T-helper 2 cell treated with Interferon-gamma antibody and Interleukin-4, amounts not matched to agents 5 μg/mL and 100 μg/mL, for 36 hours (primary cell): ENCODE measurements at regions not wholly inside any gene's neighbourhood (a gene's known extent, or its start where the extent isn't known, plus 50 kb on each side); places are given as distances from the start of the nearest gene placed in this dataset.

Experiments
- DNase-seq: peaks from one replicate; pipeline ENCODE4 v3.0.0; 2021; ENCODE audit warnings: low spot score
- H3K27ac Mint-ChIP-seq: one replicate; pipeline ENCODE4 v1.8.0; 2021; ENCODE audit warnings: mild to moderate bottlenecking, mixed read lengths
- H3K27me3 Mint-ChIP-seq: one replicate; pipeline ENCODE4 v1.8.0; 2021; ENCODE audit warnings: low read depth, mixed read lengths
- H3K36me3 Mint-ChIP-seq: one replicate; pipeline ENCODE4 v1.8.0; 2021; ENCODE audit warnings: low read depth, mixed read lengths
- H3K4me1 Mint-ChIP-seq: one replicate; pipeline ENCODE4 v1.8.0; 2021; ENCODE audit warnings: low read depth, mixed read lengths
- H3K4me3 Mint-ChIP-seq: one replicate; pipeline ENCODE4 v1.8.0; 2022; ENCODE audit warnings: mild to moderate bottlenecking, moderate library complexity, mixed read lengths
- H3K9me3 Mint-ChIP-seq: one replicate; pipeline ENCODE4 v1.8.0; 2021; ENCODE audit warnings: mixed read lengths

DNA sequence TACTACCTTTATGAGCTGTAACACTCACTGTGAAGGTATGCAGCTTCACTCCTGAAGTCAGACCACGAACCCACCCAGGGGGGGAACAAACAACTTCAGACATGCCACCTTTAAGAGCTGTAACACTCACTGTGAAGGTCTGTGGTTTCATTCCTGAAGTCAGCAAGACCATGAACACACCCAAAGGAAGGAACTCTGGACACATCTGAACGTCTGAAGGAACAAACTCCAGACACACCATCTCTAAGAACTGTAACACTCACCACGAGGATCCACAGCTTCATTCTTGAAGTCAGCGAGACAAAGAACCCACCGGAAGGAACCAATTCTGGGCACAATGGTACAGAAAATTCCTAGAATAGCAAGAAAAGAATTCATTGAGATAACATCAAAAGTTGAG lies 1796.5 kb upstream of the MIR17HG start:
- DNase-seq, result no peak

DNA sequence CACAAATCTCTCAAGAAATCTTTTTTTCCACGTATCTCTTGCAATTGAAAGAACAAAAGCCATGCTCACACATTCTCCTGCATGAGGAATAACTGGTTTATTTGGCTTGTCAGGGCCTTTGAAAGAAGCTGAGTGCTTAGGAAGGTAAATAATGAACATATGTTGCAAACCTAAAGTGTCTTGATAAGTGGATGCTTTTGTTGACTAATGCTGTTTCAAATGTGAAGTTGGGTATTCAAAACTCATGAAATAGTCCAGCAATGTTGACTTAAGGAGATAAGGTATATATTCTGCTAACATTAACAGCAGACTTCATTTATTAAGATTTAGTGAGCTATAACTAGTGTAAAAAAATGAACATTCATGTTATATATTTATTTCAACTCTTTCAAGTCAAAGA lies 1792.7 kb upstream of the MIR17HG start:
- Mint-ChIP-seq H3K27me3 (no peaks in the 10 kb centered on the region), H3K4me3 (no peak overlapping the region), H3K9me3 (peaks cover 16% of the 10 kb centered on the region), H3K27ac (no peak overlapping the region), H3K4me1 (no peaks in the 10 kb centered on the region), H3K36me3 (no peaks in the 10 kb centered on the region)
- no peak for DNase-seq

More for the DNA sequence above, 1796.5 kb upstream of the MIR17HG start:
- H3K27ac Mint-ChIP-seq, result no peak overlapping the region
- no peaks in the 10 kb centered on the region for H3K27me3 Mint-ChIP-seq
- H3K36me3 Mint-ChIP-seq, result no peaks in the 10 kb centered on the region
- no peaks in the 10 kb centered on the region for H3K4me1 Mint-ChIP-seq
- H3K4me3 Mint-ChIP-seq, result no peak overlapping the region
- peaks cover 18% of the 10 kb centered on the region for H3K9me3 Mint-ChIP-seq

DNA sequence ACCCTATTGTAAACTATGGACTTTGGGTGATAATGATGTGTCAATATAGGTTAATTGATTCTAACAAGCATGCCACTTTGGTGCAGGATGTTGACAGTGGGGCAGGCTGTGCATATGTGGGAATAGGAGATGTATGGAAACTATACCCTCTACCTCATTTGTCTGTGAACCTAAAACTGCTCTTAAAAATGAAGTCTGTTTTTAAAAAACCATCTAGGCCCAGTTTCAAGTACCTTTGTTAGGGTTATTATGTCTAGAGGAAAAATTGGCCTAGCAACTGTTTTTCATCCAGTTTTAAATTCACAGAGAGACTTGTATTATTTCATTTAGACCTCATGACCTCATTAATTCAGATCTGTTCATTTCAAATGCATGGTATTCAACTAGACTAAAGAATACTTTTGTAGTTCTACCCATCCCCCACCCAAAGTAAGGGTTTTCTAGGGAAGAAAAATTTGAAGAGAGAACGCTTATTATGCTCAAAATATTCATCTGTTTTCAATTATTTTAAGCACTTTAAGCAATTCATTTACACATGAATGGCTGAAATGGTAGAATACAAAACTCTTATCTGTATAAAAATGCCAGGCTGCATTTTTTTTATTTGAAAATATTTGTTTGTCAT lies 1781.9 kb upstream of the MIR17HG start:
- Mint-ChIP-seq H3K36me3 (no peaks in the 10 kb centered on the region), H3K27me3 (no peaks in the 10 kb centered on the region), H3K27ac (no peak overlapping the region), H3K4me1 (no peaks in the 10 kb centered on the region), H3K9me3 (peaks cover 17% of the 10 kb centered on the region), H3K4me3 (no peak overlapping the region)
- no peak for DNase-seq

DNA sequence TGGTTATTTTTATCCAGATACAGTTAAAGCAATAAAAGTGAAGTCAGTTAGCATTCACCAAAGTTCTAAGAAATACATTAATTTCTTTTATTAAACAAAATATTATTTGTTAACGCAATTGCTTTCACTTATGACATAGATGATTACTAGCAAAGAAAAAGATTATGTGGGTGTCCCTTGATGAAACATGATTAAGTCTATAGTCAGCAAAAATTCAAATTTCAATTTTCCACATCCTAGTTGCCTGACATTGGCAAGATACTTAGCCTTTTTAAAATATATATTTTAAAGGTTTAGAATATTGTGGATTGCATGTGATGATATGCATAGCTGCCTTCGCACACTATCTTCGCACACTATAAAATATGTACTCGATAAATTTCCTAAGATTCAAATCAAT lies 1780.5 kb upstream of the MIR17HG start:
- Mint-ChIP-seq H3K4me1 (no peaks in the 10 kb centered on the region), H3K27ac (no peak overlapping the region), H3K27me3 (no peaks in the 10 kb centered on the region), H3K9me3 (peaks cover 20% of the 10 kb centered on the region), H3K4me3 (no peak overlapping the region), H3K36me3 (no peaks in the 10 kb centered on the region)
- no peak for DNase-seq

DNA sequence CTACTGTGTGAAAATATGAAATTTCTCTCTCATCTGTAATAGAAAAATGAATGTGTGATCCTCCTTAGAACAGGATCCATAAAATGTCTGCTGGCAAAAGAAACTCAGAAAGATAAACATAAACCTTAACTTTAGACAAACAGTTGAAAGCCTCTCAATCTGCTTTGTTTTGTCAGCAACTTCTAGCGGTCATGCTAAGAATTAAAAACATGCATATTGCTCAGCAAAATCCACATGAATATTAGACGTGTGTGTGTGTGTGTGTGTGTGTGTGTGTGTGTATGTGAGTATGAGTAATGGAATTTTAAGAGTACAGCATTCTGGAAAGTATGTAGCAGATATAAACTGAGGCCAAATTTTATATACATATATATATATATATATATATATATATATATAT lies 1779.2 kb upstream of the MIR17HG start:
- H3K27me3 Mint-ChIP-seq, result no peaks in the 10 kb centered on the region
- no peak overlapping the region for H3K4me3 Mint-ChIP-seq
- no peak for DNase-seq
- H3K4me1 Mint-ChIP-seq, result no peaks in the 10 kb centered on the region
- no peaks in the 10 kb centered on the region for H3K36me3 Mint-ChIP-seq
- peaks cover 20% of the 10 kb centered on the region for H3K9me3 Mint-ChIP-seq
- H3K27ac Mint-ChIP-seq, result no peak overlapping the region

DNA sequence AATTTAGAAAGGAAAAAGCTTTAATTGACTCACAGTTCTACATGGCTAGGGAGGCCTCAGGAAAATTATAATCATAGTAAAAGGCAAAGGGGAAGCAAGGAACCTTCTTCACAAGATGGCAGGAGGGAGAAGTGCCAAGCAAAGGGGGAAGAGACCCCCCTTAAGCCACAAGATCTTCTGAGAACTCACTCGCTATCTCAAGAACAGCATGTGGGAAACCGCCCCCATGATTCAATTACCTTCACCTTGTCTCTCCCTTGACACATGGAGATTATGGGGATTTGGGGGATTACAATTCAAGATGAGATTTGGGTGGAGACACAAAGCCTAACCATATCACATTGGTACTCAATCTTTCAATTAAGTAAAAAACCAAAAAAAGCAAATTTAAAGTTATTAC lies 1778.7 kb upstream of the MIR17HG start:
- peaks cover 22% of the 10 kb centered on the region for H3K9me3 Mint-ChIP-seq
- H3K27me3 Mint-ChIP-seq, result no peaks in the 10 kb centered on the region
- no peaks in the 10 kb centered on the region for H3K36me3 Mint-ChIP-seq
- H3K4me1 Mint-ChIP-seq, result no peaks in the 10 kb centered on the region
- DNase-seq, result no peak
- no peak overlapping the region for H3K27ac Mint-ChIP-seq
- no peak overlapping the region for H3K4me3 Mint-ChIP-seq

DNA sequence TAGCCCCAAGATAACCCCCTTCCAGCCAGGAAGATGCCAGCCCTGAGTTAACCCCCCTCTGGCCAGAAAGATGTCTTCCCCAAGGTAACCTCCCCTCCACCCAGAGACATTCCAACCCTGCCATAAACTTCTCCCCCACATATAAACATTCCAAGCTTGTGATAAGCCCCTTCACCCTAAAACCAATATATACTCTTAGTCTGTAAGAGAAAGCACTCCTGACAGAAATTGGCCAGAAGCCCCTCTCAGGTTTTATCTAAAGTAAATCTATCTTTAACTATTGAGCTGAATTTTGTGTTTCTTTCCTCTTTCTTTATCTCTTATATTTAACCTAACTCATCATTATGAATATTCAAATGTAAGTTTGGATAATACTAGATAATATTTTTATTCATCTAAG lies 1775.8 kb upstream of the MIR17HG start:
- no peak overlapping the region for H3K4me3 Mint-ChIP-seq

DNA sequence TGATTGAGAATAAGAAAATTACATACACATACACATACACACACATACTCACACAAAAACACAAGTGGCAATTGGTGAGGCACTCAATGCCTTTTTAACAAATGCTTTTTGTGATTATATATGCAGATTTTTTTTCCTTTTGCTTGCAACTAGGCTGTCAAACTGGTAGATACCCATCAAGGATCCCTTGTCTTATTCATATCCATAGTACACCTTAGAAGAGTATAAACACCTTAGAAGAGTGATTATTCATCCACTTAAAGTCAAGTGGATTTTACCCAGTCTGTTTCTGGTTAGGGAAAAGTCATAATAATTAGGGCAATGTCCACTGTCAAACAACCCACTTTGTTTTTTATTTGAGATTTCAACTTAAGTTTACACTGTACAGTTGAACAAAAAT lies 1773.4 kb upstream of the MIR17HG start:
- H3K27me3 Mint-ChIP-seq, result no peaks in the 10 kb centered on the region
- no peaks in the 10 kb centered on the region for H3K36me3 Mint-ChIP-seq
- H3K4me3 Mint-ChIP-seq, result no peak overlapping the region
- no peak for DNase-seq
- no peak overlapping the region for H3K27ac Mint-ChIP-seq
- no peaks in the 10 kb centered on the region for H3K4me1 Mint-ChIP-seq
- H3K9me3 Mint-ChIP-seq, result peaks cover 40% of the 10 kb centered on the region

More for the DNA sequence above, 1775.8 kb upstream of the MIR17HG start:
- Mint-ChIP-seq H3K27ac (no peak overlapping the region), H3K4me1 (no peaks in the 10 kb centered on the region), H3K36me3 (no peaks in the 10 kb centered on the region), H3K9me3 (peaks cover 32% of the 10 kb centered on the region), H3K27me3 (no peaks in the 10 kb centered on the region)
- DNase-seq, result no peak

DNA sequence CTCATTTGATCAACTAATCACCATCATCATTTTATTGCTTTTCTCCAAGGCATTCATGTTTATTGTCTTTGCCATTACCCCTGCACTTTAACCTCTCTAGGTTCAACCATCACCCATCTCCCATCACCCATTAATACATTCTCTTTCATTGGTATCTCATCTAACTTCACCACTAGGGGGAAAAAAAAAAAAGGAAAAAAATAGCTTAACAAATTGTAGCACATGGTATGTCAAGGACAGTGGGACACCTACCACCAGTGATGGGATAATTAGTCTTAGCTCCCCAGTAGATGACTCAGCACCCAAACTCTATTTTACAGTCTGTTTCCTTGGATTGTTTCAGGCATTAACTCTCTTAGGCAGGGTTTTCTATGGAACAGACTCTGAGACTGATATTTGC lies 1770.2 kb upstream of the MIR17HG start:
- no peaks in the 10 kb centered on the region for H3K27me3 Mint-ChIP-seq
- peaks cover 34% of the 10 kb centered on the region for H3K9me3 Mint-ChIP-seq
- DNase-seq, result no peak
- no peaks in the 10 kb centered on the region for H3K36me3 Mint-ChIP-seq
- no peak overlapping the region for H3K27ac Mint-ChIP-seq
- no peak overlapping the region for H3K4me3 Mint-ChIP-seq
- no peaks in the 10 kb centered on the region for H3K4me1 Mint-ChIP-seq

DNA sequence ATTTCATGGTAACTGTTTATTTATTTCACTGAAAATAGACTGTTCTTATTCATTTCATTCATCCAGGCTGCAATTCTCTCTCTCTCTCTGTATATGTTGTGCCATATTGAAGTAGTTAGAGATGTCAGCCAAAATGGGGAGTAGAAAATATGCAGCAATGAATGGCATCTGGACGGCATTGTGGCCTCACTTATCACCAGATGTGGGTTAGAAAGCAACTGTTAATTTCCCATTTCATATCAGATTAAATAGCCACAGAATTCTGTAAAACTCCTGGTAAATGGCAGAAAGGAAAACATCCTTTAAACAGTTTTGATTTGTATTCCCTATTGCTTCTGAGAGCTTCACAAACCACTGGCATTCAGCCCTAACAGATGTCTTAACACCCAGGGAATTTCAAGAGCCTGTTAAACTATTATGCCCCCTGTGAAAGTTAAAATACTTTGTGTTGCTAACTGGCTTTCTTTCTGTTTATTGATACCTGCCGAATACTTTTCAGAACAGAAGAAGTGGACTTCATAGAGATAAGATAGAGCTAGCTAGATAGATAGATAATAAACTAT lies 1763.3 kb upstream of the MIR17HG start:
- Mint-ChIP-seq H3K27ac (no peak overlapping the region), H3K4me1 (no peaks in the 10 kb centered on the region), H3K27me3 (no peaks in the 10 kb centered on the region), H3K9me3 (peaks cover 18% of the 10 kb centered on the region), H3K36me3 (no peaks in the 10 kb centered on the region), H3K4me3 (no peak overlapping the region)
- no peak for DNase-seq

DNA sequence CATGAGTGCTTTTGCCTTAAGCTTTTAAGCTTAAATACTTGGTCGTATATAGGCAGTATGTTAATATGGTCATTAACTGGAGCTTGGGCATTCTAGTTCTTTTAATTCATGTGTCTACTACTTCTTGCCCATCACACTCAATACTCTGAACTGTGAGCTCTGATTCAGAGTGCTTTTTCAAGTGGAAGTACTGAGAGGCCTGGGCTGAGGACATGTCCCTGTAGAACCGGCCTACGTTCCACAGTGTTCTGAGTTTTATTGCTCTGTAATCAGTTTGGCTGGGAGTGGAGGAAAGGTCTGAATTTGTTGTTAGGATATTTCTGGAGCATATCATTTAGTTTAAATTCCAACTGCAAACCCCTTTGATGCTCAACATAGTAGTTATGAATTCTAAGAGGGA lies 1744.8 kb upstream of the MIR17HG start:
- Mint-ChIP-seq H3K4me1 (no peaks in the 10 kb centered on the region), H3K9me3 (peaks cover 35% of the 10 kb centered on the region), H3K4me3 (no peak overlapping the region), H3K27ac (no peak overlapping the region), H3K36me3 (no peaks in the 10 kb centered on the region), H3K27me3 (no peaks in the 10 kb centered on the region)
- no peak for DNase-seq

DNA sequence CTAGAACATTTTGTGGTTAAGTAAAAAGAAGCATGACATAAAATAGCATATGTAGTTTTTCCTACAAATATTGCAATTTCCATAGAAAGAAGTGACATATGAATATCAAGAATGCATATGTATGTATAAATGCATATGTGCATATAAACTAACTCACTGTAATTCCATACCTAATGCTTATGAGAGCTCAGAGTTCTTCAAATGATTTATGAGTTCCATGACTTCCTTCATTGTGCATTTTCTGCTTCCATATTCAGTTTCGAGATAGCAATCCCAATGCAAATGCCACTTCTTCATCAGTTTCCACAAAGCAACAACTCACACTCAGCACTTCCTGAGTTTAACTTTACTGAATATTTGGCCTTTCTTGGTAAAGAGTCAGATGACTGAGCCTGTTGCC lies 1744.3 kb upstream of the MIR17HG start:
- H3K27ac Mint-ChIP-seq, result no peak overlapping the region
- no peak overlapping the region for H3K4me3 Mint-ChIP-seq
- H3K27me3 Mint-ChIP-seq, result no peaks in the 10 kb centered on the region
- no peaks in the 10 kb centered on the region for H3K36me3 Mint-ChIP-seq
- no peak for DNase-seq
- no peaks in the 10 kb centered on the region for H3K4me1 Mint-ChIP-seq
- H3K9me3 Mint-ChIP-seq, result peaks cover 34% of the 10 kb centered on the region

DNA sequence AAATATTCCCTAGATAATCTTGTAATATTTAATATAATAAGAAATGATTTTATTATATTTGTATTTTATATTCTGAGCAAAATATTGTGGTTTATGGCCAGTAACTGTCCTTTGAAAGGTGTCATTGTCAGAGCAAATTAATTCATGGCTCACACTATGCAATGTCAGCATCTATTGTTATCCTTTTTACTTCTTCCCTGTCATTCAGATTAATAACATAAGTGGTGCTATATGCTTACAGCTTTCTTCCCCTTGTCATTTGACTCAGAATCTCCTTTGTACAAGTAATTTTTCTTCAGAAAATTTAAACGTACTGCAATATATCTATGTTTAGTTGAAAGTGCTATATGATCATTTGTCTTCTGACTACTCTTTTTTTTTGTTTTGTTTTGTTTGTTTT lies 1738.2 kb upstream of the MIR17HG start:
- H3K27me3 Mint-ChIP-seq, result no peaks in the 10 kb centered on the region
- H3K4me1 Mint-ChIP-seq, result no peaks in the 10 kb centered on the region
- H3K4me3 Mint-ChIP-seq, result no peak overlapping the region
- no peaks in the 10 kb centered on the region for H3K36me3 Mint-ChIP-seq
- DNase-seq, result no peak
- peaks cover 27% of the 10 kb centered on the region for H3K9me3 Mint-ChIP-seq
- no peak overlapping the region for H3K27ac Mint-ChIP-seq

DNA sequence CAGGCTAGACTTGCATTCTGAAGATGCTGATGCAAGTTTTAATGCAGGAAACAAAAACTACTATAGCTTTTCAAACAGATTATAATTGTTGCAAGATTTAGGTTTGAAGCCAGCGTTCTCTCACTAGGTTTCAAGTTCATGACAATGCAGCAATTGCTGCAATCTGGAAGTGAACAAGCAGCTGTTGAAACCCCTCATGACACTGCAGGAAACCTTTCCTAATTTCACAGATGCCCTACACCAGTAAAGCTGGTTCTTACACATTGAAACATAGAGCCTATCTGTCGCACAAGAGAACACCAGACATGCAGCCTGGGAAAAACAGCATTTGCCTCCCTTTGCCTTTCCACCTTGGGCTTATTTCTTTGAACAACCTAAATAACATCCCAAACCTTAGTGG lies 1737.2 kb upstream of the MIR17HG start:
- no peaks in the 10 kb centered on the region for H3K27me3 Mint-ChIP-seq
- H3K27ac Mint-ChIP-seq, result no peak overlapping the region
- no peak for DNase-seq
- peaks cover 20% of the 10 kb centered on the region for H3K9me3 Mint-ChIP-seq
- no peaks in the 10 kb centered on the region for H3K4me1 Mint-ChIP-seq
- no peak overlapping the region for H3K4me3 Mint-ChIP-seq
- no peaks in the 10 kb centered on the region for H3K36me3 Mint-ChIP-seq

DNA sequence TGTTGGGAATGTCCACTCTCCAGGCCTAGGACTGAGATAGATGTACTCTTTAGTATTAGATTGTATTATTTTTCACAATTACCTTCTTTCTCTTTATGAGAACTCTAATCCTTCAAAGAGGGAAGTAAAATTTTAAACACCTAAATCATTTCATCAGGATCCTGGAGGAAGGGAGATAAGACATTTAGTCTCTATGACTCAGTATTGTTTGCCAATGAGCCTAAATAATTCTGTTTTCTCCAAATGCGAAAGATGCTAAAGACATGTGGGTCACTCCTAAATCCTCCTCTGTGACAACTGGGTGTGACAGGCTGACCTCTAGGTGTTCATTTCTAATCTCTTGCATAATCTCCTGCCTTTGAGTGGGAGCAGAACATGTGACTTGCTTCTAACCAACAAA lies 1736.6 kb upstream of the MIR17HG start:
- H3K4me3 Mint-ChIP-seq, result no peak overlapping the region
- H3K27ac Mint-ChIP-seq, result no peak overlapping the region
- H3K4me1 Mint-ChIP-seq, result no peaks in the 10 kb centered on the region
- H3K36me3 Mint-ChIP-seq, result no peaks in the 10 kb centered on the region
- H3K27me3 Mint-ChIP-seq, result no peaks in the 10 kb centered on the region
- no peak for DNase-seq
- H3K9me3 Mint-ChIP-seq, result peaks cover 14% of the 10 kb centered on the region
